Spleen (tissue), 7 donors: ENCODE measurements at regions not wholly inside any gene's neighbourhood (a gene's known extent, or its start where the extent isn't known, plus 50 kb on each side); places are given as distances from the start of the nearest gene placed in this dataset.

Source experiments
- CTCF ChIP-seq, 11 experiments: fragments of 200-600 bp in 7 of 11; fragments of 450-650 bp in 4 of 11; sonication (generic) in 4 of 11; IDR thresholded peaks in 8 of 11; conservative IDR thresholded peaks in 3 of 11; 1 replicate in 7 of 11; 2 replicates in 4 of 11; pipeline versions ENCODE4 v1.4.0 to v1.8.0; 2016 to 2021; ENCODE audit warnings: antibody characterized with exemption in 11 of 11, inconsistent platforms in 4 of 11, mild to moderate bottlenecking in 1 of 11
- POLR2A ChIP-seq, 3 donors: fragments of 450-650 bp; IDR thresholded peaks; one replicate each; pipeline ENCODE4 v1.5.1; 2017; ENCODE audit warnings: antibody characterized with exemption in 3 of 3, mild to moderate bottlenecking in 1 of 3
- donor health status: DM: no; HTN: no; CAD: no; lungs with moderate emphysema.
- donor health status: DM: no; HTN: no; CAD: no.
- donor health status: DM: no; HTN: no; CAD: no.

DNA sequence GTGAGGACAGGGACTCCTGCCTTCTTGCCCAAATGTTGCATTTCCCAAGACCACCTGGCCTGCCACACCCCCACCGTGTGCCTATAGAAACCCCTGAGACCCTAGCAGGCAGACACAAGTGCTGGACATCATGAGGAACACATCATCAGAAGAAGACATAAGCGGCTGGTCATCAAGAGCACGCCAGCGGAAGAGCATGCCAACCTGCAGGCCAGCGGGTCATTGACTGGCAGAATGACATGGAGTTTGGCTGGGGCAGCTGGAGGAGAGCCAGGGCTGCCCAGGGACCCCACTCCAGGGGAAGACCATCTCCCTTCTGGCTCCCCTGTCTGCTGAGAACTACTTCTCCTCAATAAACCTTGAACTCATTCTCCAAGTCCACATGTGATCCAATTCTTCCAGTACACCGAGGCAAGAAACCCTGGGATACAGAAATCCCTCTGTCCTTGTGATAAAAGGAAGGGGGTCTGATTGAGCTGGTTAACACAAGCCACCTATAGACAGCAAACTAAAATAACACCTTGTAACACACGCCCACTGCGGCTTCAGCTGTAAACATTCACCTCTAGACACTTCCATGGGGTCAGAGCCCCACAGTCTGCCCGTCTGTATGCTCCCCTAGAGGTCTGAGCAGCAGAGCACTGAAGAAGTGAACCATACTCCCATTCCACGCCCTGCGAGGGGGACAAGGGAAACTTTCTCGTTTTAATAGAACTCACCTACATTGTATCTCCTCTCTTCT lies 164.8 kb upstream of the EMCN start:
- TF ChIP-seq CTCF (IDR thresholded peaks at IDR 0.05 in 8 of 11, conservative IDR thresholded peaks at IDR 0.05 in 3 of 11) (no peak), POLR2A (IDR thresholded peaks at IDR 0.05) (no peak)
